Gastrocnemius medialis (tissue), 4 donors: ENCODE measurements at regions not wholly inside any gene's neighbourhood (a gene's known extent, or its start where the extent isn't known, plus 50 kb on each side); places are given as distances from the start of the nearest gene placed in this dataset.

ENCODE experiments used
- POLR2A ChIP-seq, 2 donors: fragments of 450-650 bp; IDR thresholded peaks; one replicate each; pipeline ENCODE4 v1.6.1; 2017; ENCODE audit warnings: antibody characterized with exemption in 2 of 2, mild to moderate bottlenecking in 2 of 2, moderate library complexity in 2 of 2
- TF ChIP-seq, protein P1 (sequence below), 5 experiments: fragments of 450-650 bp in 3 of 5; fragments of 200-600 bp in 2 of 5; sonication (generic) in 2 of 5; IDR thresholded peaks in 4 of 5; conservative IDR thresholded peaks in 1 of 5; 1 replicate in 4 of 5; 2 replicates in 1 of 5; pipeline ENCODE4 v1.5.1; 2016 to 2019; ENCODE audit warnings: antibody characterized with exemption in 5 of 5, mild to moderate bottlenecking in 3 of 5, moderate library complexity in 3 of 5

DNA sequence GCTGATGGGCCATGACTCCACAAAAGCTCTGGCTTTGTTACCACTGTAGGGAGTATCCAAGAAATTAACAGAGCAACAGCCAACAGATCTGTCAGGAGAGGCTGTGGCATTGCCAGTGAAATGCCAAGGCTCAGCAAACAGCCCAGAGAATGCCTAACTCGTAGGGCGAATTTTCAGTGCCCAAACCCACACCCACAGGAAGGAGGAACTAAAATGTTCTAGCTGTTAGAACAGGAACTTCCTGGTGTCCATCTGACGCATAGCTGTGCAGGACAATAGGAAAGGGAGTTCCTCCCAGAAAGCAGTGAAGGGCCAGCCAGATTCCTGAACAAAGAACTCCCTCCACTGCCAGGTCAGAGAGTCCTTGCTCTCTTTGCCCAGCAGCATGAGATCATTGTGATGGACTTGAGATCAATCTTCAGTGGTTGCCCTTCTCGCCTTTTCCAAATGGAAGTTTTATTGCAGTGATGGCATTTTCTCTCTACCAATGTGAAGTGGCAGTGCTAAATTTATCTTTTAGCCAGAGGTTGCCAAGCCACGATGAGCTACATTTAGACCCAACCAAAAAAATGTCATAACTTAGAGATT lies 224.2 kb upstream of the STARD13 start:
- TF ChIP-seq, protein P1, sequence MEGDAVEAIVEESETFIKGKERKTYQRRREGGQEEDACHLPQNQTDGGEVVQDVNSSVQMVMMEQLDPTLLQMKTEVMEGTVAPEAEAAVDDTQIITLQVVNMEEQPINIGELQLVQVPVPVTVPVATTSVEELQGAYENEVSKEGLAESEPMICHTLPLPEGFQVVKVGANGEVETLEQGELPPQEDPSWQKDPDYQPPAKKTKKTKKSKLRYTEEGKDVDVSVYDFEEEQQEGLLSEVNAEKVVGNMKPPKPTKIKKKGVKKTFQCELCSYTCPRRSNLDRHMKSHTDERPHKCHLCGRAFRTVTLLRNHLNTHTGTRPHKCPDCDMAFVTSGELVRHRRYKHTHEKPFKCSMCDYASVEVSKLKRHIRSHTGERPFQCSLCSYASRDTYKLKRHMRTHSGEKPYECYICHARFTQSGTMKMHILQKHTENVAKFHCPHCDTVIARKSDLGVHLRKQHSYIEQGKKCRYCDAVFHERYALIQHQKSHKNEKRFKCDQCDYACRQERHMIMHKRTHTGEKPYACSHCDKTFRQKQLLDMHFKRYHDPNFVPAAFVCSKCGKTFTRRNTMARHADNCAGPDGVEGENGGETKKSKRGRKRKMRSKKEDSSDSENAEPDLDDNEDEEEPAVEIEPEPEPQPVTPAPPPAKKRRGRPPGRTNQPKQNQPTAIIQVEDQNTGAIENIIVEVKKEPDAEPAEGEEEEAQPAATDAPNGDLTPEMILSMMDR (IDR thresholded peaks at IDR 0.05 in 4 of 5, conservative IDR thresholded peaks at IDR 0.05 in 1 of 5) = no peak
- peak in 1 of 2 donors; percentile 15 for TF ChIP-seq POLR2A (IDR thresholded peaks at IDR 0.05)
